ENCODE measurements at regions not wholly inside any gene's neighbourhood (a gene's known extent, or its start where the extent isn't known, plus 50 kb on each side); places are given as distances from the start of the nearest gene placed in this dataset.
"Not testable (repeated sequence)": the region's sequence is repeated elsewhere in the genome, so short reads cannot be mapped to it uniquely, and the experiment has no call there.

DNA sequence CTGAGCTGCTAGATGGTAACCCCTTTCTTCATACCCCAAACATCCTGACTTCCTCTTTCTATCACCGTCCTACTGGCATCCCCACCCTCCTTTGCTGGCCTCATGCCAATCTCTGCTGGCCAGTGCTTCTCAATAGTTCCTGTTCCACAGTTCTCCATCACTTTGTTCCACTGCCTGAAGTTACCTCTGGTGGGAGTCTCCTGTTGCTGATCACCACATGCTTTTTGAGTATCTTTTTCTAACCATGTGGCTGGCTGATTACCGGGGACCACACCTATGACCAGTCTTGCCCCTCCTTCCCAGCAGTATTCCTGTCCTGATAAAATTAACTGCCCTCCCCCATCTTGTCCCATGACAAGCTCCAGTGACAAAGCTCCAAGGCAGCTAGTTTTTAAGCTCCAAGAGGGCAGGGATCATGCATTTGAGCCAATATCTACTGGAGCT lies 380.4 kb upstream of the CCL2 start:
- Histone ChIP-seq H3K4me1 (no peaks in the 10 kb centered on the region), H3K36me3 (no peaks in the 10 kb centered on the region), H3K9me3 (no peaks in the 10 kb centered on the region), H3K4me3 (no peak overlapping the region), H3K27me3 (peaks cover 0 to 31% (median 0%) of the 10 kb centered on the region in 9 donors), H3K27ac (no peak overlapping the region)
- DNase-seq = peak in 1 of 5 donors; percentile 19
- intact Hi-C loops (cut with DNase I) = no loop called here
- no peak for TF ChIP-seq POLR2A (IDR thresholded peaks at IDR 0.05)
- WGBS, 4 donors = 48 to 53% (median 52%) methylated on average over 2 of the region's 2 CpGs
- no peak for ATAC-seq

DNA sequence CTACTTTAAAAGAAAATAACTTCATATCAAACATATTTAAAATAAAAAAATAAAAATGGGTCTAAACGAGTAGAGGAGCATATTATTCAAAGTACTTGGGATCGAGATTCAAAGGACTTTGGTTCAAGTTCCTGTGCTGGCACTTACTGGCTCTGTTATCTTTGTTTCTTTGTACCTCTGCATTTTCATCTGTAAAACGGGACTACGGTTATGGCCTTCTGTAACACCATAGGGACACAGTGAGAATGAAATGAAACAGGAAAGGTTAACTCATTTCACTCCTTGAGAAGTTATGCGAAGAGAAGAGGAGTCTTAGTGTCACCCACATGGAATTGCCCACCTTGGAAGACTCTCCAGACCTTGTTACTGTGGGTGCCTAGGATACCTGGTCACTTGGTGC lies 379.1 kb upstream of the CCL2 start:
- H3K9me3 ChIP-seq = no peaks in the 10 kb centered on the region
- intact Hi-C loops (cut with DNase I) = no loop called here
- no peaks in the 10 kb centered on the region for H3K4me1 ChIP-seq
- TF ChIP-seq, protein P1, sequence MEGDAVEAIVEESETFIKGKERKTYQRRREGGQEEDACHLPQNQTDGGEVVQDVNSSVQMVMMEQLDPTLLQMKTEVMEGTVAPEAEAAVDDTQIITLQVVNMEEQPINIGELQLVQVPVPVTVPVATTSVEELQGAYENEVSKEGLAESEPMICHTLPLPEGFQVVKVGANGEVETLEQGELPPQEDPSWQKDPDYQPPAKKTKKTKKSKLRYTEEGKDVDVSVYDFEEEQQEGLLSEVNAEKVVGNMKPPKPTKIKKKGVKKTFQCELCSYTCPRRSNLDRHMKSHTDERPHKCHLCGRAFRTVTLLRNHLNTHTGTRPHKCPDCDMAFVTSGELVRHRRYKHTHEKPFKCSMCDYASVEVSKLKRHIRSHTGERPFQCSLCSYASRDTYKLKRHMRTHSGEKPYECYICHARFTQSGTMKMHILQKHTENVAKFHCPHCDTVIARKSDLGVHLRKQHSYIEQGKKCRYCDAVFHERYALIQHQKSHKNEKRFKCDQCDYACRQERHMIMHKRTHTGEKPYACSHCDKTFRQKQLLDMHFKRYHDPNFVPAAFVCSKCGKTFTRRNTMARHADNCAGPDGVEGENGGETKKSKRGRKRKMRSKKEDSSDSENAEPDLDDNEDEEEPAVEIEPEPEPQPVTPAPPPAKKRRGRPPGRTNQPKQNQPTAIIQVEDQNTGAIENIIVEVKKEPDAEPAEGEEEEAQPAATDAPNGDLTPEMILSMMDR (IDR thresholded peaks at IDR 0.05) = no peak
- no peak for TF ChIP-seq POLR2A (IDR thresholded peaks at IDR 0.05)
- no peak overlapping the region for H3K4me3 ChIP-seq
- H3K27me3 ChIP-seq = peaks cover 0 to 31% (median 0%) of the 10 kb centered on the region in 9 donors
- no peak overlapping the region for H3K27ac ChIP-seq
- ATAC-seq (no peak), DNase-seq (no peak)
- no peaks in the 10 kb centered on the region for H3K36me3 ChIP-seq
- 76 to 81% (median 81%) methylated on average over 5 of the region's 5 CpGs for WGBS, 4 donors

DNA sequence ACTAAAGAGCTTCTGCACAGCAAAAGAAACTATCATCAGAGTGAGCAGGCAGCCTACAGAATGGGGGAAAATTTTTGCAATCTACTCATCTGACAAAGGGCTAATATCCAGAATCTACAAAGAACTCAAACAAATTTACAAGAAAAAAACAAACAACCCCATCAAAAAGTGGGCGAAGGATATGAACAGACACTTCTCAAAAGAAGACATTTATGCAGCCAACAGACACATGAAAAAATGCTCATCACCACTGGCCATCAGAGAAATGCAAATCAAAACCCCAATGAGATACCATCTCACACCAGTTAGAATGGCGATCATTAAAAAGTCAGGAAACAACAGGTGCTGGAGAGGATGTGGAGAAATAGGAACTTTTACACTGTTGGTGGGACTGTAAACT lies 372.8 kb upstream of the CCL2 start:
- WGBS, 4 donors = 78 to 97% (median 91%) methylated on average over 1 to 2 of the region's 2 CpGs
- H3K4me3 ChIP-seq; H3K27ac ChIP-seq; H3K36me3 ChIP-seq; DNase-seq; intact Hi-C loops (cut with DNase I); H3K9me3 ChIP-seq; H3K4me1 ChIP-seq; ATAC-seq; H3K27me3 ChIP-seq: not testable (repeated sequence)

DNA sequence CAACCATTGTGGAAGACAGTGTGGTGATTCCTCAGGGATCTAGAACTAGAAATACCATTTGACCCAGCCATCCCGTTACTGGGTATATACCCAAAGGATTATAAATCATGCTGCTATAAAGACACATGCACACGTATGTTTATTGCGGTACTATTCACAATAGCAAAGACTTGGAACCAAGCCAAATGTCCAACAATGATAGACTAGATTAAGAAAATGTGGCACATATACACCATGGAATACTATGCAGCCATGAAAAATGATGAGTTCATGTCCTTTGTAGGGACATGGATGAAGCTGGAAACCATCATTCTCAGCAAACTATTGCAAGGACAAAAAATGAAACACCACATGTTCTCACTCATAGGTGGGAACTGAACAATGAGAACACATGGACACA lies 372.4 kb upstream of the CCL2 start:
- DNase-seq; H3K36me3 ChIP-seq; H3K4me1 ChIP-seq; H3K27ac ChIP-seq; H3K27me3 ChIP-seq; H3K9me3 ChIP-seq; H3K4me3 ChIP-seq; intact Hi-C loops (cut with DNase I); ATAC-seq: not testable (repeated sequence)
- WGBS, 4 donors = 73 to 95% (median 88%) methylated on average over 2 to 3 of the region's 3 CpGs

DNA sequence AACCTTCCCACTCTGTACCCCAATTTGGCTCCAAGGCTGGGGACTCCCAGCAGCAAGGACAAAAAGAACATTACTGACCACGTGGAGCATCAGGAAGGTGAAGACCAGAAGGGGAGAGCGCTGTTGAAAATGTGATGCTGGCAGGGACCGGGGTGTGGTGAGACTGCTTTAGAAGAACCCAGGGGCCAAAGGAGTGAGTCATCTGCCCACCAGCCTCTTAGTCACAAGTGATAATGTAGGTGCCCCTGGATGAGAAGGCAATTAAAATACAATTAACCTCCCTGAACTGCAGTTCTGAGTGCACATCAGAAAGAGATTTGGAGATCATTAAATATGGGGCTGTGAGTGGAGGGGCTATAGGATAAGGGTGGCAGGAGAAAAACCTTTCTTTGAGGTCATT lies 366.6 kb upstream of the CCL2 start:
- Histone ChIP-seq H3K4me1 (no peaks in the 10 kb centered on the region), H3K36me3 (no peaks in the 10 kb centered on the region), H3K9me3 (no peaks in the 10 kb centered on the region), H3K27me3 (peaks cover 0 to 9% (median 0%) of the 10 kb centered on the region in 9 donors), H3K4me3 (no peak overlapping the region), H3K27ac (no peak overlapping the region)
- intact Hi-C loops (cut with DNase I) = no loop called here
- 26 to 87% (median 70%) methylated on average over 3 of the region's 3 CpGs for WGBS, 4 donors
- no peak for DNase-seq
- ATAC-seq = no peak
- TF ChIP-seq POLR2A (IDR thresholded peaks at IDR 0.05) = no peak
- TF ChIP-seq, protein P1 (IDR thresholded peaks at IDR 0.05) = no peak

DNA sequence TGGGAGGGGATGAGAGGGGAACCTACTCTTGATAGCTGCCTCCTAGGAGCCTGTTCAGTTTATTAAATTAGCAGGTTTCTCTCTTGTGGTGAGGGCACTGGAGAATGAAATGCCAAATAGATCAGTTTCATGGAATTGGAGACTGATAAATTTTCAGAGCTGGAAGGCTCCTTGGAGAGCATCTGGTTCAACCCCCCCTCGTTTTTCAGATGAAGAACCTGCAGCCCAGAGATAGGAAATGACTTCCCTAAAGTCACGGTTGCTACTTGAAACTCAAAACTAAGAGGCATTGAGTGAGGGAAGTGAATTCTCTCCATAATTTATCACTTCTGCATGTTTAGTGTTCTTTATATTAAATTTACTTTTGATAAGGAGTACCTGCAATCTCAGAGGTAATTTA lies 366.0 kb upstream of the CCL2 start:
- no peaks in the 10 kb centered on the region for H3K4me1 ChIP-seq
- no peak overlapping the region for H3K27ac ChIP-seq
- H3K9me3 ChIP-seq = no peaks in the 10 kb centered on the region
- TF ChIP-seq POLR2A (IDR thresholded peaks at IDR 0.05) = no peak
- TF ChIP-seq, protein P1 (IDR thresholded peaks at IDR 0.05) = no peak
- WGBS, 4 donors = 49 to 54% (median 52%) methylated on average over 2 of the region's 2 CpGs
- intact Hi-C loops (cut with DNase I) = no loop called here
- ATAC-seq = no peak
- H3K27me3 ChIP-seq = peaks cover 0 to 9% (median 0%) of the 10 kb centered on the region in 9 donors
- no peaks in the 10 kb centered on the region for H3K36me3 ChIP-seq
- no peak for DNase-seq
- H3K4me3 ChIP-seq = no peak overlapping the region

Measured in heart left ventricle (tissue), 16 donors.